ENCODE measurements at regions not wholly inside any gene's neighbourhood (a gene's known extent, or its start where the extent isn't known, plus 50 kb on each side); places are given as distances from the start of the nearest gene placed in this dataset.

GRCh38 chr16:64445649-64446048, 676.2 kb downstream of the CDH11 start:
- TF ChIP-seq, protein P1, sequence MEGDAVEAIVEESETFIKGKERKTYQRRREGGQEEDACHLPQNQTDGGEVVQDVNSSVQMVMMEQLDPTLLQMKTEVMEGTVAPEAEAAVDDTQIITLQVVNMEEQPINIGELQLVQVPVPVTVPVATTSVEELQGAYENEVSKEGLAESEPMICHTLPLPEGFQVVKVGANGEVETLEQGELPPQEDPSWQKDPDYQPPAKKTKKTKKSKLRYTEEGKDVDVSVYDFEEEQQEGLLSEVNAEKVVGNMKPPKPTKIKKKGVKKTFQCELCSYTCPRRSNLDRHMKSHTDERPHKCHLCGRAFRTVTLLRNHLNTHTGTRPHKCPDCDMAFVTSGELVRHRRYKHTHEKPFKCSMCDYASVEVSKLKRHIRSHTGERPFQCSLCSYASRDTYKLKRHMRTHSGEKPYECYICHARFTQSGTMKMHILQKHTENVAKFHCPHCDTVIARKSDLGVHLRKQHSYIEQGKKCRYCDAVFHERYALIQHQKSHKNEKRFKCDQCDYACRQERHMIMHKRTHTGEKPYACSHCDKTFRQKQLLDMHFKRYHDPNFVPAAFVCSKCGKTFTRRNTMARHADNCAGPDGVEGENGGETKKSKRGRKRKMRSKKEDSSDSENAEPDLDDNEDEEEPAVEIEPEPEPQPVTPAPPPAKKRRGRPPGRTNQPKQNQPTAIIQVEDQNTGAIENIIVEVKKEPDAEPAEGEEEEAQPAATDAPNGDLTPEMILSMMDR (IDR thresholded peaks at IDR 0.05), result no peak
- TF ChIP-seq POLR2A (IDR thresholded peaks at IDR 0.05) (no peak), POLR2AphosphoS5 (IDR thresholded peaks at IDR 0.05) (no peak), EP300 (IDR thresholded peaks at IDR 0.05) (no peak)
